WTC11 (cell line): ENCODE measurements at regions not wholly inside any gene's neighbourhood (a gene's known extent, or its start where the extent isn't known, plus 50 kb on each side); places are given as distances from the start of the nearest gene placed in this dataset.

ENCODE experiments used
- ATAC-seq: fragments of 200-7000 bp; cut with Tn5 transposase; 2 replicates; pipeline ENCODE4 v1.10.0; 2021; ENCODE audit warnings: mild to moderate bottlenecking, moderate library complexity
- CTCF ChIA-PET: fragments of 300-600 bp; sonication (Branson Sonifier 250); formaldehyde crosslinking; loops from one replicate; lab custom pipeline; 2021; ENCODE audit warnings: antibody characterized with exemption; lab: Charles Lee
- POLR2A ChIA-PET: fragments of 350-600 bp; sonication (Branson Sonifier 250); formaldehyde crosslinking; loops from one replicate; lab custom pipeline; 2021; ENCODE audit warnings: antibody characterized with exemption; lab: Charles Lee
- DNase-seq: peaks from one replicate; pipeline ENCODE4 v3.0.0; 2021; ENCODE audit warnings: low spot score
- H3K27ac Mint-ChIP-seq: 2 replicates; pipeline ENCODE4 v1.8.0; 2021; ENCODE audit warnings: mixed read lengths
- H3K27me3 Mint-ChIP-seq: 2 replicates; pipeline ENCODE4 v1.8.0; 2021; ENCODE audit warnings: low read depth, mild to moderate bottlenecking, moderate library complexity, mixed read lengths
- H3K36me3 Mint-ChIP-seq: 2 replicates; pipeline ENCODE4 v1.8.0; 2021; ENCODE audit warnings: mixed read lengths
- H3K4me1 Mint-ChIP-seq: 2 replicates; pipeline ENCODE4 v1.8.0; 2022; ENCODE audit warnings: mixed read lengths
- H3K4me3 Mint-ChIP-seq: 2 replicates; pipeline ENCODE4 v1.8.0; 2021; ENCODE audit warnings: mild to moderate bottlenecking, moderate library complexity, mixed read lengths
- H3K9me3 Mint-ChIP-seq: 2 replicates; pipeline ENCODE4 v1.8.0; 2021; ENCODE audit warnings: mixed read lengths
- ELF4 ChIP-seq: sonication (generic); formaldehyde crosslinking; IDR thresholded peaks from 2 replicates; pipeline ENCODE4 v1.8.1; 2022; ENCODE audit warnings: low read depth, mild to moderate bottlenecking, moderate library complexity, missing genetic modification reagents
- ESRRA ChIP-seq: sonication (generic); formaldehyde crosslinking; IDR thresholded peaks from 2 replicates; pipeline ENCODE4 v1.8.1; 2022; ENCODE audit warnings: mild to moderate bottlenecking, missing genetic modification reagents, borderline replicate concordance
- FOXP1 ChIP-seq: sonication (generic); formaldehyde crosslinking; IDR thresholded peaks from 2 replicates; pipeline ENCODE4 v1.8.0; 2022; ENCODE audit warnings: missing genetic modification reagents, mild to moderate bottlenecking, moderate library complexity, borderline replicate concordance
- KAT7 ChIP-seq: sonication (generic); formaldehyde crosslinking; IDR thresholded peaks from 2 replicates; pipeline ENCODE4 v1.8.1; 2023; ENCODE audit warnings: missing genetic modification reagents, mild to moderate bottlenecking, borderline replicate concordance
- NFATC4 ChIP-seq: fragments of 250-450 bp; sonication (Bioruptor Pico); IDR thresholded peaks from 2 replicates; pipeline ENCODE4 v1.9.0; 2021; ENCODE audit warnings: mild to moderate bottlenecking
- NR2C2 ChIP-seq: sonication (generic); formaldehyde crosslinking; IDR thresholded peaks from 2 replicates; pipeline ENCODE4 v1.8.0; 2022; ENCODE audit warnings: mild to moderate bottlenecking, missing genetic modification reagents
- OVOL2 ChIP-seq: fragments of 250-450 bp; sonication (Bioruptor Pico); IDR thresholded peaks from 2 replicates; pipeline ENCODE4 v1.9.0; 2021; ENCODE audit warnings: mild to moderate bottlenecking, borderline replicate concordance
- SMAD3 ChIP-seq: sonication (generic); formaldehyde crosslinking; IDR thresholded peaks from 2 replicates; pipeline ENCODE4 v1.8.0; 2022; ENCODE audit warnings: missing genetic modification reagents, mild to moderate bottlenecking, borderline replicate concordance
- TP53 ChIP-seq: sonication (generic); formaldehyde crosslinking; IDR thresholded peaks from 2 replicates; pipeline ENCODE4 v1.8.1; 2023; ENCODE audit warnings: mild to moderate bottlenecking, missing genetic modification reagents
- ZNF219 ChIP-seq: sonication (generic); formaldehyde crosslinking; IDR thresholded peaks from 2 replicates; pipeline ENCODE4 v1.8.0; 2023; ENCODE audit warnings: missing genetic modification reagents, mild to moderate bottlenecking, borderline replicate concordance
- ZNF416 ChIP-seq: fragments of 250-450 bp; sonication (Bioruptor Pico); IDR thresholded peaks from 2 replicates; pipeline ENCODE4 v1.9.0; 2021; ENCODE audit warnings: mild to moderate bottlenecking, inconsistent platforms
- ZNF423 ChIP-seq: fragments of 250-450 bp; sonication (Bioruptor Pico); IDR thresholded peaks from 2 replicates; pipeline ENCODE4 v2.1.2; 2022; ENCODE audit warnings: mild to moderate bottlenecking, moderate library complexity
- TF ChIP-seq, protein P1 (sequence below): sonication (generic); formaldehyde crosslinking; IDR thresholded peaks from 2 replicates; pipeline ENCODE4 v1.8.0; 2022; ENCODE audit warnings: mild to moderate bottlenecking, missing genetic modification reagents
- TF ChIP-seq, protein P2 (sequence below): sonication (generic); formaldehyde crosslinking; IDR thresholded peaks from 2 replicates; pipeline ENCODE4 v1.8.0; 2022; ENCODE audit warnings: mild to moderate bottlenecking, missing genetic modification reagents
- TF ChIP-seq, protein P3 (sequence below): sonication (generic); formaldehyde crosslinking; conservative IDR thresholded peaks from 2 replicates; pipeline ENCODE4 v1.8.1; 2023; ENCODE audit warnings: mild to moderate bottlenecking, low read depth, missing genetic modification reagents, moderate library complexity
- TF ChIP-seq, protein P4 (sequence below): fragments of 250-450 bp; sonication (Bioruptor Pico); IDR thresholded peaks from 2 replicates; pipeline ENCODE4 v1.9.0; 2021; ENCODE audit warnings: mild to moderate bottlenecking
- TF ChIP-seq, protein P5 (sequence below): sonication (generic); formaldehyde crosslinking; IDR thresholded peaks from 2 replicates; pipeline ENCODE4 v1.8.1; 2023; ENCODE audit warnings: mild to moderate bottlenecking, missing genetic modification reagents
- TF ChIP-seq, protein P6 (sequence below): sonication (generic); formaldehyde crosslinking; IDR thresholded peaks from 2 replicates; pipeline ENCODE4 v1.8.0; 2022; ENCODE audit warnings: mild to moderate bottlenecking, missing genetic modification reagents
- TF ChIP-seq, protein P7 (sequence below): sonication (generic); formaldehyde crosslinking; IDR thresholded peaks from 2 replicates; pipeline ENCODE4 v1.8.1; 2022; ENCODE audit warnings: mild to moderate bottlenecking, missing genetic modification reagents, moderate library complexity, borderline replicate concordance
- TF ChIP-seq, protein P8 (sequence below): sonication (generic); formaldehyde crosslinking; IDR thresholded peaks from 2 replicates; pipeline ENCODE4 v1.8.1; 2022; ENCODE audit warnings: low read depth, missing genetic modification reagents, borderline replicate concordance

DNA sequence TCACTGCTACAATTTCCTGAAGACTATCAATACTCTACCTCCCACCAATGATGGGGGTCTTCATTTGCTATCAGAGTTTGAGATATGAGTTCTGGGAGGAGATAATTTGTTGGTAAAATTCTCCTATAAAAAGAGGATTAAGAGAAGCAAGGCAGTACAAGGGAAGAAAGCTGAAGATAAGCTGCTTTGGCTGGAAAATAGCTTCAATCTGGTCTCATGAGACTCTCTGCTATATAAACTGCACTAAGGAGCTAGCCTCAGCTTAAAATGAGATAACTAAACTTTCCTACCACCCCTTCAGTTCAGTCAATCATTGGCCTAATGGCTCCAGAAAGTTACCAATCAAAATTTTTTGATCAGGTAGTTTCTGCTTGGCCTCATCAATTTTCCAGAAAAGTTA is 2105.0 kb downstream of the ARAP2 start (continued):
- TF ChIP-seq, protein P1, sequence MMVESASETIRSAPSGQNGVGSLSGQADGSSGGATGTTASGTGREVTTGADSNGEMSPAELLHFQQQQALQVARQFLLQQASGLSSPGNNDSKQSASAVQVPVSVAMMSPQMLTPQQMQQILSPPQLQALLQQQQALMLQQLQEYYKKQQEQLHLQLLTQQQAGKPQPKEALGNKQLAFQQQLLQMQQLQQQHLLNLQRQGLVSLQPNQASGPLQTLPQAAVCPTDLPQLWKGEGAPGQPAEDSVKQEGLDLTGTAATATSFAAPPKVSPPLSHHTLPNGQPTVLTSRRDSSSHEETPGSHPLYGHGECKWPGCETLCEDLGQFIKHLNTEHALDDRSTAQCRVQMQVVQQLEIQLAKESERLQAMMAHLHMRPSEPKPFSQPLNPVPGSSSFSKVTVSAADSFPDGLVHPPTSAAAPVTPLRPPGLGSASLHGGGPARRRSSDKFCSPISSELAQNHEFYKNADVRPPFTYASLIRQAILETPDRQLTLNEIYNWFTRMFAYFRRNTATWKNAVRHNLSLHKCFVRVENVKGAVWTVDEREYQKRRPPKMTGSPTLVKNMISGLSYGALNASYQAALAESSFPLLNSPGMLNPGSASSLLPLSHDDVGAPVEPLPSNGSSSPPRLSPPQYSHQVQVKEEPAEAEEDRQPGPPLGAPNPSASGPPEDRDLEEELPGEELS (CRISPR knock-in tag) = no peak
- TF ChIP-seq TP53 (CRISPR knock-in tag) = no peak
- no peak for TF ChIP-seq ZNF219
- TF ChIP-seq FOXP1 (CRISPR knock-in tag) = no peak
- no peak for TF ChIP-seq OVOL2 (CRISPR knock-in tag)
- TF ChIP-seq, protein P2, sequence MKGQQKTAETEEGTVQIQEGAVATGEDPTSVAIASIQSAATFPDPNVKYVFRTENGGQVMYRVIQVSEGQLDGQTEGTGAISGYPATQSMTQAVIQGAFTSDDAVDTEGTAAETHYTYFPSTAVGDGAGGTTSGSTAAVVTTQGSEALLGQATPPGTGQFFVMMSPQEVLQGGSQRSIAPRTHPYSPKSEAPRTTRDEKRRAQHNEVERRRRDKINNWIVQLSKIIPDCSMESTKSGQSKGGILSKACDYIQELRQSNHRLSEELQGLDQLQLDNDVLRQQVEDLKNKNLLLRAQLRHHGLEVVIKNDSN (CRISPR knock-in tag) = no peak
- TF ChIP-seq, protein P3, sequence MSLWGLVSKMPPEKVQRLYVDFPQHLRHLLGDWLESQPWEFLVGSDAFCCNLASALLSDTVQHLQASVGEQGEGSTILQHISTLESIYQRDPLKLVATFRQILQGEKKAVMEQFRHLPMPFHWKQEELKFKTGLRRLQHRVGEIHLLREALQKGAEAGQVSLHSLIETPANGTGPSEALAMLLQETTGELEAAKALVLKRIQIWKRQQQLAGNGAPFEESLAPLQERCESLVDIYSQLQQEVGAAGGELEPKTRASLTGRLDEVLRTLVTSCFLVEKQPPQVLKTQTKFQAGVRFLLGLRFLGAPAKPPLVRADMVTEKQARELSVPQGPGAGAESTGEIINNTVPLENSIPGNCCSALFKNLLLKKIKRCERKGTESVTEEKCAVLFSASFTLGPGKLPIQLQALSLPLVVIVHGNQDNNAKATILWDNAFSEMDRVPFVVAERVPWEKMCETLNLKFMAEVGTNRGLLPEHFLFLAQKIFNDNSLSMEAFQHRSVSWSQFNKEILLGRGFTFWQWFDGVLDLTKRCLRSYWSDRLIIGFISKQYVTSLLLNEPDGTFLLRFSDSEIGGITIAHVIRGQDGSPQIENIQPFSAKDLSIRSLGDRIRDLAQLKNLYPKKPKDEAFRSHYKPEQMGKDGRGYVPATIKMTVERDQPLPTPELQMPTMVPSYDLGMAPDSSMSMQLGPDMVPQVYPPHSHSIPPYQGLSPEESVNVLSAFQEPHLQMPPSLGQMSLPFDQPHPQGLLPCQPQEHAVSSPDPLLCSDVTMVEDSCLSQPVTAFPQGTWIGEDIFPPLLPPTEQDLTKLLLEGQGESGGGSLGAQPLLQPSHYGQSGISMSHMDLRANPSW = no peak
- TF ChIP-seq, protein P4, sequence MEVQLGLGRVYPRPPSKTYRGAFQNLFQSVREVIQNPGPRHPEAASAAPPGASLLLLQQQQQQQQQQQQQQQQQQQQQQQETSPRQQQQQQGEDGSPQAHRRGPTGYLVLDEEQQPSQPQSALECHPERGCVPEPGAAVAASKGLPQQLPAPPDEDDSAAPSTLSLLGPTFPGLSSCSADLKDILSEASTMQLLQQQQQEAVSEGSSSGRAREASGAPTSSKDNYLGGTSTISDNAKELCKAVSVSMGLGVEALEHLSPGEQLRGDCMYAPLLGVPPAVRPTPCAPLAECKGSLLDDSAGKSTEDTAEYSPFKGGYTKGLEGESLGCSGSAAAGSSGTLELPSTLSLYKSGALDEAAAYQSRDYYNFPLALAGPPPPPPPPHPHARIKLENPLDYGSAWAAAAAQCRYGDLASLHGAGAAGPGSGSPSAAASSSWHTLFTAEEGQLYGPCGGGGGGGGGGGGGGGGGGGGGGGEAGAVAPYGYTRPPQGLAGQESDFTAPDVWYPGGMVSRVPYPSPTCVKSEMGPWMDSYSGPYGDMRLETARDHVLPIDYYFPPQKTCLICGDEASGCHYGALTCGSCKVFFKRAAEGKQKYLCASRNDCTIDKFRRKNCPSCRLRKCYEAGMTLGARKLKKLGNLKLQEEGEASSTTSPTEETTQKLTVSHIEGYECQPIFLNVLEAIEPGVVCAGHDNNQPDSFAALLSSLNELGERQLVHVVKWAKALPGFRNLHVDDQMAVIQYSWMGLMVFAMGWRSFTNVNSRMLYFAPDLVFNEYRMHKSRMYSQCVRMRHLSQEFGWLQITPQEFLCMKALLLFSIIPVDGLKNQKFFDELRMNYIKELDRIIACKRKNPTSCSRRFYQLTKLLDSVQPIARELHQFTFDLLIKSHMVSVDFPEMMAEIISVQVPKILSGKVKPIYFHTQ = no peak
- no peak for TF ChIP-seq KAT7
- TF ChIP-seq SMAD3 (CRISPR knock-in tag) = no peak
- no peak for TF ChIP-seq NFATC4 (CRISPR knock-in tag)
- TF ChIP-seq NR2C2 (CRISPR knock-in tag) = no peak
- TF ChIP-seq, protein P5, sequence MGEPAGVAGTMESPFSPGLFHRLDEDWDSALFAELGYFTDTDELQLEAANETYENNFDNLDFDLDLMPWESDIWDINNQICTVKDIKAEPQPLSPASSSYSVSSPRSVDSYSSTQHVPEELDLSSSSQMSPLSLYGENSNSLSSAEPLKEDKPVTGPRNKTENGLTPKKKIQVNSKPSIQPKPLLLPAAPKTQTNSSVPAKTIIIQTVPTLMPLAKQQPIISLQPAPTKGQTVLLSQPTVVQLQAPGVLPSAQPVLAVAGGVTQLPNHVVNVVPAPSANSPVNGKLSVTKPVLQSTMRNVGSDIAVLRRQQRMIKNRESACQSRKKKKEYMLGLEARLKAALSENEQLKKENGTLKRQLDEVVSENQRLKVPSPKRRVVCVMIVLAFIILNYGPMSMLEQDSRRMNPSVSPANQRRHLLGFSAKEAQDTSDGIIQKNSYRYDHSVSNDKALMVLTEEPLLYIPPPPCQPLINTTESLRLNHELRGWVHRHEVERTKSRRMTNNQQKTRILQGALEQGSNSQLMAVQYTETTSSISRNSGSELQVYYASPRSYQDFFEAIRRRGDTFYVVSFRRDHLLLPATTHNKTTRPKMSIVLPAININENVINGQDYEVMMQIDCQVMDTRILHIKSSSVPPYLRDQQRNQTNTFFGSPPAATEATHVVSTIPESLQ (CRISPR knock-in tag) = no peak
- TF ChIP-seq ESRRA (CRISPR knock-in tag) = no peak
- TF ChIP-seq, all 79 proteins: peak for 0

DNA sequence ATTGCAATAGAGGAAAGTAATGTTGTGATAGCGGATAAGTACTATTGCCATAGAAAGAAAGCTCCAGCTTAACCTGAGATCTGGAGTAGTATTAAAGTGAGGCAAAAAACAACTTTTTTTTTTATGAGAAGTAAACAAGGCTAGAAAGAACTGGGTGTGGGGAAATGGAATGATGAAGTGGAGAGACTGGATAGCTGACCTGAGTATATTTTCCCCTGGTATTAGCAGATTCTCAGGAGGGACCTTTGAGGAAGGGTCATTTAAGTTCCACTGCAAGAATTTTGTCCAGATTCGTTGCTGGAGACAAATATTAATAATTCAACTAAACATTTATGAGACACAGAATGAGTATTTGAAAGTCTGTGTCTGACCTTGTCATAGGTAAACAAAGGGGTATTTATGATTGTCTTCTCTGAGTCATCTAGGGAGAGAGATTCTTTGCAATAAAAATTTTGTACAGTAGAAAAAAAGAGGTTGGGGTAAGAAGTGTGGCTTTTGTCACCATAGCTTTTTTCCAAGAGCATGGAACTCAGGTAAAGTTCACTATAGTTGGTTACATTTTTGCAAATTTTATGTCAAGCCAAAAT is 2095.9 kb downstream of the ARAP2 start:
- Mint-ChIP-seq H3K4me1 (no peaks in the 10 kb centered on the region), H3K36me3 (no peaks in the 10 kb centered on the region), H3K4me3 (no peak overlapping the region), H3K27ac (no peak overlapping the region), H3K9me3 (no peaks in the 10 kb centered on the region), H3K27me3 (no peaks in the 10 kb centered on the region)
- DNase-seq = no peak
- CTCF ChIA-PET = no interaction called here
- no peak for TF ChIP-seq OVOL2 (CRISPR knock-in tag)
- TF ChIP-seq, protein P6, sequence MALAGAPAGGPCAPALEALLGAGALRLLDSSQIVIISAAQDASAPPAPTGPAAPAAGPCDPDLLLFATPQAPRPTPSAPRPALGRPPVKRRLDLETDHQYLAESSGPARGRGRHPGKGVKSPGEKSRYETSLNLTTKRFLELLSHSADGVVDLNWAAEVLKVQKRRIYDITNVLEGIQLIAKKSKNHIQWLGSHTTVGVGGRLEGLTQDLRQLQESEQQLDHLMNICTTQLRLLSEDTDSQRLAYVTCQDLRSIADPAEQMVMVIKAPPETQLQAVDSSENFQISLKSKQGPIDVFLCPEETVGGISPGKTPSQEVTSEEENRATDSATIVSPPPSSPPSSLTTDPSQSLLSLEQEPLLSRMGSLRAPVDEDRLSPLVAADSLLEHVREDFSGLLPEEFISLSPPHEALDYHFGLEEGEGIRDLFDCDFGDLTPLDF (CRISPR knock-in tag) = no peak
- no peak for TF ChIP-seq ZNF416 (CRISPR knock-in tag)
- TF ChIP-seq, protein P2 (CRISPR knock-in tag) = no peak
- TF ChIP-seq TP53 (CRISPR knock-in tag) = no peak
- TF ChIP-seq, protein P7, sequence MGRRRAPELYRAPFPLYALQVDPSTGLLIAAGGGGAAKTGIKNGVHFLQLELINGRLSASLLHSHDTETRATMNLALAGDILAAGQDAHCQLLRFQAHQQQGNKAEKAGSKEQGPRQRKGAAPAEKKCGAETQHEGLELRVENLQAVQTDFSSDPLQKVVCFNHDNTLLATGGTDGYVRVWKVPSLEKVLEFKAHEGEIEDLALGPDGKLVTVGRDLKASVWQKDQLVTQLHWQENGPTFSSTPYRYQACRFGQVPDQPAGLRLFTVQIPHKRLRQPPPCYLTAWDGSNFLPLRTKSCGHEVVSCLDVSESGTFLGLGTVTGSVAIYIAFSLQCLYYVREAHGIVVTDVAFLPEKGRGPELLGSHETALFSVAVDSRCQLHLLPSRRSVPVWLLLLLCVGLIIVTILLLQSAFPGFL (CRISPR knock-in tag) = no peak
- no peak for TF ChIP-seq ZNF423 (CRISPR knock-in tag)
- TF ChIP-seq, protein P8, sequence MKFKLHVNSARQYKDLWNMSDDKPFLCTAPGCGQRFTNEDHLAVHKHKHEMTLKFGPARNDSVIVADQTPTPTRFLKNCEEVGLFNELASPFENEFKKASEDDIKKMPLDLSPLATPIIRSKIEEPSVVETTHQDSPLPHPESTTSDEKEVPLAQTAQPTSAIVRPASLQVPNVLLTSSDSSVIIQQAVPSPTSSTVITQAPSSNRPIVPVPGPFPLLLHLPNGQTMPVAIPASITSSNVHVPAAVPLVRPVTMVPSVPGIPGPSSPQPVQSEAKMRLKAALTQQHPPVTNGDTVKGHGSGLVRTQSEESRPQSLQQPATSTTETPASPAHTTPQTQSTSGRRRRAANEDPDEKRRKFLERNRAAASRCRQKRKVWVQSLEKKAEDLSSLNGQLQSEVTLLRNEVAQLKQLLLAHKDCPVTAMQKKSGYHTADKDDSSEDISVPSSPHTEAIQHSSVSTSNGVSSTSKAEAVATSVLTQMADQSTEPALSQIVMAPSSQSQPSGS (CRISPR knock-in tag) = no peak
- TF ChIP-seq ELF4 = no peak
- ATAC-seq = no peak
- POLR2A ChIA-PET = no interaction called here
